ENCODE measurements at regions not wholly inside any gene's neighbourhood (a gene's known extent, or its start where the extent isn't known, plus 50 kb on each side); places are given as distances from the start of the nearest gene placed in this dataset.
"Not testable (repeated sequence)": the region's sequence is repeated elsewhere in the genome, so short reads cannot be mapped to it uniquely, and the experiment has no call there.

GRCh38 chr4:164262508-164262907, 491.4 kb upstream of the SMIM31 start:
- H3K27me3 ChIP-seq (ENCODE audit: control insufficient read depth, insufficient read depth); H3K27ac ChIP-seq (ENCODE audit: low read length); ATAC-seq; intact Hi-C loops (cut with DNase I); H3K9me3 ChIP-seq (ENCODE audit: control insufficient read depth, low read length); H3K4me3 ChIP-seq (ENCODE audit: low read length); H3K4me1 ChIP-seq (ENCODE audit: control insufficient read depth, insufficient read depth, low read length); DNase-seq: not testable (repeated sequence)
- WGBS, result 58% methylated on average over 1 of the region's 1 CpG

- intact Hi-C loops (cut with DNase I); H3K27ac ChIP-seq (ENCODE audit: low read length); H3K4me1 ChIP-seq (ENCODE audit: control insufficient read depth, insufficient read depth, low read length); H3K4me3 ChIP-seq (ENCODE audit: low read length); H3K27me3 ChIP-seq (ENCODE audit: control insufficient read depth, insufficient read depth); ATAC-seq; H3K9me3 ChIP-seq (ENCODE audit: control insufficient read depth, low read length); DNase-seq: not testable (repeated sequence)
- 45% methylated on average over 2 of the region's 2 CpGs for WGBS
These were observed 476.5 kb upstream of the SMIM31 start for GRCh38 chr4:164277414-164277813.

- 82% methylated on average over 6 of the region's 6 CpGs for WGBS
- no peak for ATAC-seq
- Histone ChIP-seq H3K27me3 (ENCODE audit: control insufficient read depth, insufficient read depth) (no peaks in the 10 kb centered on the region), H3K9me3 (ENCODE audit: control insufficient read depth, low read length) (no peaks in the 10 kb centered on the region), H3K4me3 (ENCODE audit: low read length) (no peak overlapping the region), H3K4me1 (ENCODE audit: control insufficient read depth, insufficient read depth, low read length) (no peaks in the 10 kb centered on the region), H3K27ac (ENCODE audit: low read length) (no peak overlapping the region)
- DNase-seq, result no peak
- intact Hi-C loops (cut with DNase I), result no loop called here
These were observed 466.8 kb upstream of the SMIM31 start for GRCh38 chr4:164287173-164287572.

GRCh38 chr4:164288578-164288977, 465.4 kb upstream of the SMIM31 start:
- H3K27me3 ChIP-seq (ENCODE audit: control insufficient read depth, insufficient read depth), result no peaks in the 10 kb centered on the region
- DNase-seq (no peak), ATAC-seq (no peak)
- H3K27ac ChIP-seq (ENCODE audit: low read length), result no peak overlapping the region
- H3K9me3 ChIP-seq (ENCODE audit: control insufficient read depth, low read length), result no peaks in the 10 kb centered on the region
- no peaks in the 10 kb centered on the region for H3K4me1 ChIP-seq (ENCODE audit: control insufficient read depth, insufficient read depth, low read length)
- intact Hi-C loops (cut with DNase I), result no loop called here
- H3K4me3 ChIP-seq (ENCODE audit: low read length), result no peak overlapping the region
- WGBS, result 56% methylated on average over 5 of the region's 5 CpGs

- DNase-seq, result no peak
- H3K27me3 ChIP-seq (ENCODE audit: control insufficient read depth, insufficient read depth), result no peaks in the 10 kb centered on the region
- H3K9me3 ChIP-seq (ENCODE audit: control insufficient read depth, low read length), result no peaks in the 10 kb centered on the region
- H3K27ac ChIP-seq (ENCODE audit: low read length), result no peak overlapping the region
- ATAC-seq, result no peak
- intact Hi-C loops (cut with DNase I), result no loop called here
- H3K4me1 ChIP-seq (ENCODE audit: control insufficient read depth, insufficient read depth, low read length), result no peaks in the 10 kb centered on the region
- 60% methylated on average over 4 of the region's 4 CpGs for WGBS
- H3K4me3 ChIP-seq (ENCODE audit: low read length), result no peak overlapping the region
These were observed 460.7 kb upstream of the SMIM31 start for GRCh38 chr4:164293203-164293602.

- no peak for ATAC-seq
- no peaks in the 10 kb centered on the region for H3K9me3 ChIP-seq (ENCODE audit: control insufficient read depth, low read length)
- no peaks in the 10 kb centered on the region for H3K27me3 ChIP-seq (ENCODE audit: control insufficient read depth, insufficient read depth)
- no peak overlapping the region for H3K27ac ChIP-seq (ENCODE audit: low read length)
- WGBS, result 82% methylated on average over 2 of the region's 2 CpGs
- H3K4me3 ChIP-seq (ENCODE audit: low read length), result no peak overlapping the region
- H3K4me1 ChIP-seq (ENCODE audit: control insufficient read depth, insufficient read depth, low read length), result no peaks in the 10 kb centered on the region
- no peak for DNase-seq
- intact Hi-C loops (cut with DNase I), result no loop called here
These were observed 460.2 kb upstream of the SMIM31 start for GRCh38 chr4:164293743-164294142.

- WGBS, result 88% methylated on average over 3 of the region's 3 CpGs
These were observed 452.5 kb upstream of the SMIM31 start for GRCh38 chr4:164301430-164301829.

GRCh38 chr4:164304101-164304639, 449.8 kb upstream of the SMIM31 start:
- no peak overlapping the region for H3K4me3 ChIP-seq (ENCODE audit: low read length)
- no peak overlapping the region for H3K27ac ChIP-seq (ENCODE audit: low read length)
- H3K27me3 ChIP-seq (ENCODE audit: control insufficient read depth, insufficient read depth), result no peaks in the 10 kb centered on the region
- WGBS, result 55% methylated on average over 2 of the region's 2 CpGs
- H3K9me3 ChIP-seq (ENCODE audit: control insufficient read depth, low read length), result no peaks in the 10 kb centered on the region
- no peak for DNase-seq
- H3K4me1 ChIP-seq (ENCODE audit: control insufficient read depth, insufficient read depth, low read length), result no peaks in the 10 kb centered on the region
- intact Hi-C loops (cut with DNase I), result no loop called here
- ATAC-seq, result no peak

More at GRCh38 chr4:164301430-164301829, 452.5 kb upstream of the SMIM31 start:
- Histone ChIP-seq H3K4me1 (ENCODE audit: control insufficient read depth, insufficient read depth, low read length) (no peaks in the 10 kb centered on the region), H3K9me3 (ENCODE audit: control insufficient read depth, low read length) (no peaks in the 10 kb centered on the region), H3K27ac (ENCODE audit: low read length) (no peak overlapping the region), H3K4me3 (ENCODE audit: low read length) (no peak overlapping the region), H3K27me3 (ENCODE audit: control insufficient read depth, insufficient read depth) (no peaks in the 10 kb centered on the region)
- ATAC-seq (no peak), DNase-seq (no peak)
- intact Hi-C loops (cut with DNase I), result no loop called here

GRCh38 chr4:164304861-164305260, 449.1 kb upstream of the SMIM31 start:
- intact Hi-C loops (cut with DNase I), result no loop called here
- Histone ChIP-seq H3K4me1 (ENCODE audit: control insufficient read depth, insufficient read depth, low read length) (no peaks in the 10 kb centered on the region), H3K4me3 (ENCODE audit: low read length) (no peak overlapping the region), H3K27ac (ENCODE audit: low read length) (no peak overlapping the region), H3K27me3 (ENCODE audit: control insufficient read depth, insufficient read depth) (no peaks in the 10 kb centered on the region), H3K9me3 (ENCODE audit: control insufficient read depth, low read length) (no peaks in the 10 kb centered on the region)
- WGBS, result 79% methylated on average over 2 of the region's 2 CpGs
- DNase-seq (no peak), ATAC-seq (no peak)

- no peak overlapping the region for H3K4me3 ChIP-seq (ENCODE audit: low read length)
- 38% methylated on average over 1 of the region's 1 CpG for WGBS
- intact Hi-C loops (cut with DNase I), result no loop called here
- no peaks in the 10 kb centered on the region for H3K27me3 ChIP-seq (ENCODE audit: control insufficient read depth, insufficient read depth)
- no peaks in the 10 kb centered on the region for H3K4me1 ChIP-seq (ENCODE audit: control insufficient read depth, insufficient read depth, low read length)
- H3K9me3 ChIP-seq (ENCODE audit: control insufficient read depth, low read length), result no peaks in the 10 kb centered on the region
- no peak overlapping the region for H3K27ac ChIP-seq (ENCODE audit: low read length)
- ATAC-seq (no peak), DNase-seq (no peak)
These were observed 446.7 kb upstream of the SMIM31 start for GRCh38 chr4:164307262-164307661.

GRCh38 chr4:164312671-164313070, 441.3 kb upstream of the SMIM31 start:
- no peaks in the 10 kb centered on the region for H3K4me1 ChIP-seq (ENCODE audit: control insufficient read depth, insufficient read depth, low read length)
- 91% methylated on average over 6 of the region's 6 CpGs for WGBS
- H3K4me3 ChIP-seq (ENCODE audit: low read length), result no peak overlapping the region
- ATAC-seq (no peak), DNase-seq (no peak)
- no peaks in the 10 kb centered on the region for H3K9me3 ChIP-seq (ENCODE audit: control insufficient read depth, low read length)
- H3K27ac ChIP-seq (ENCODE audit: low read length), result no peak overlapping the region
- H3K27me3 ChIP-seq (ENCODE audit: control insufficient read depth, insufficient read depth), result no peaks in the 10 kb centered on the region
- intact Hi-C loops (cut with DNase I), result no loop called here

GRCh38 chr4:164313853-164314252, 440.1 kb upstream of the SMIM31 start:
- ATAC-seq (no peak), DNase-seq (no peak)
- intact Hi-C loops (cut with DNase I), result no loop called here
- Histone ChIP-seq H3K27ac (ENCODE audit: low read length) (no peak overlapping the region), H3K4me3 (ENCODE audit: low read length) (no peak overlapping the region), H3K4me1 (ENCODE audit: control insufficient read depth, insufficient read depth, low read length) (no peaks in the 10 kb centered on the region), H3K9me3 (ENCODE audit: control insufficient read depth, low read length) (no peaks in the 10 kb centered on the region), H3K27me3 (ENCODE audit: control insufficient read depth, insufficient read depth) (no peaks in the 10 kb centered on the region)
- 44% methylated on average over 3 of the region's 3 CpGs for WGBS
